ENCODE measurements at regions not wholly inside any gene's neighbourhood (a gene's known extent, or its start where the extent isn't known, plus 50 kb on each side); places are given as distances from the start of the nearest gene placed in this dataset.

DNA sequence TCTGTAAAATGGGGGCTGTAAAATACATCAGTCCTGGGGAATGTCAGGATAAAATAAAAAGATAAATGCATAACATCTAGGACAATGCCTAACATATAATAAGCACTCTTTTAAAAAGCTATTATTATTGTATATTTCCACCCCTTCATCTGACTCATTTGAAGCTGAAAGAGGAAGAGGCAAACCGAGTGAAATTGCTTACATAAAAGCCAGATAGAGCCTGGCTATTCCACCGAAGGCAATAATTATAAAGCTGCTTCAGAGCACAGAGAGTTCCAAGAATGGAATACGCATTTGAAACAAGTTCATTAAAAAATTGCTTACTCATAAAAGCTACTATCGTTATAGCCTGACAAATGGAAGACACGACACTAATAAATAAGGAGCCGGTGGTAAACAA is 186.1 kb upstream of the CAMK1G start:
- DNase-seq (ENCODE audit: low read depth in 2 of 2) = no peak

DNA sequence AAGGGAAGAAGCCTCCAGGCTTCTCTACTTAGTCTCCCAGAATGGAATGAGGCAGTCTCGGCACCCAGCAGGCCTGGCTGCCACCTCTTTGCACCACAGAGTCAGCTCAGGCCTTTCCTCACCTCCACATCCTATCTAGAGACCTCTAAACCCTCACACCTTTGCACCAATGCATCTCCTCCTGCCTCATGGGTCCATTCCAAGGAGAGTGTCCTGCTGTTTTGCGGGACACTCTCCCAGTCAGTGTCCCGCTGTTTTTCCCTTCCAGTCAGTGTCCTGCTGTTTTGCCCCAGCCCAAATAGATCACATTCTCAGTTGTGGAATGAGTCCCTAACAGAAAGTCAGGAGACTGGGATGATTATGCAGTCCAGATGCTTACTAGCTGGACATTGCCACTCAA is 185.6 kb upstream of the CAMK1G start:
- DNase-seq (ENCODE audit: low read depth in 2 of 2) = no peak

DNA sequence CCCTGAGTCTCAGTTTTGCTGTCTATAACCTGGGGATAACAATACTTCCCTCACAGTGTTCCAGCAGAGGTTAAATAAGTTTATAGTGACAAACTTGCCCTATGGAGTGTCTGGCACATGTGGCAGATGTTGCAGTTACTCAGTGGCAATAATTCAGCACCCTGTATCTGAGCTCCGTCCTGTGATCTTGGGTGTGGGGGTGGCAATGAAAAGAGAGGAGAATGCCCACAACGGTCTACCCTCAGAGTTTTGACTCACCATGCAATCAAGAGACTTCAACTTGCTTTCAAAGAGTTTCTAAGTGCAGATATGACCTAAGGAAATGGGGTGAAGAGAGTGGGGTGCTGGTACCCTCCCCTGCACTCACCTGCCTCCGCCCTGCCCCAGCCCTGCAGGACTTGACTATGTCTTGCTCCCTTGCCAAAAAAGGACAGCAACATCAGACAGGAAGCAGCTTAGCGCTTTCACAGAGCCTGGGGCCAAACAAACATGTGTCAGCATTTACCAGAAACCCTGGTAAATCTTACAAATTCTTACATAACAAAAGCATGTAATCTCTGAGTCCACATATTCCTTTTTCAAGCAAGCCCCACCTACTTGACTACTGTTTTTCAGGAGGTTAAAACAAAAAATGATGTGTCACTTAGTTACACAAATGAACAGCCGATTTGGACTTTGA is 185.1 kb upstream of the CAMK1G start:
- DNase-seq (ENCODE audit: low read depth in 2 of 2) = no peak

DNA sequence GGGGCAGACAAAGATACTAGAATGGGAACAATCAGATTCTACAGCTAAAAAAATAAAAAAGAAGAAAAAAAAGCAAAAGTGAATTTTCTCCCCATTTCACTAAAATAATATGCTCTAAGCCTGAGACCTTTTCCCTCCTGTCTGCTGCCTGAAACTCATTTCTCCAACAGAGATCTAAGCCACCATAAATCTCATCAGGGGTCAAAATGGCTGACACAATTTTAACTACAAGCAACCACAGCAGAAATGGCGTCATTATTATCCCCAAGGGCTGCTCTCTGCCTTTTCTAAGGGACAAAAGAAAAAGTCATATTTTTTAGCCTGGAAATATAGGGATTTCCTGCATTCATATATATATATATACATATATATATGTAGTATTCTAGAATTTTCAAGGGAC is 183.7 kb upstream of the CAMK1G start:
- no peak for DNase-seq (ENCODE audit: low read depth in 2 of 2)

DNA sequence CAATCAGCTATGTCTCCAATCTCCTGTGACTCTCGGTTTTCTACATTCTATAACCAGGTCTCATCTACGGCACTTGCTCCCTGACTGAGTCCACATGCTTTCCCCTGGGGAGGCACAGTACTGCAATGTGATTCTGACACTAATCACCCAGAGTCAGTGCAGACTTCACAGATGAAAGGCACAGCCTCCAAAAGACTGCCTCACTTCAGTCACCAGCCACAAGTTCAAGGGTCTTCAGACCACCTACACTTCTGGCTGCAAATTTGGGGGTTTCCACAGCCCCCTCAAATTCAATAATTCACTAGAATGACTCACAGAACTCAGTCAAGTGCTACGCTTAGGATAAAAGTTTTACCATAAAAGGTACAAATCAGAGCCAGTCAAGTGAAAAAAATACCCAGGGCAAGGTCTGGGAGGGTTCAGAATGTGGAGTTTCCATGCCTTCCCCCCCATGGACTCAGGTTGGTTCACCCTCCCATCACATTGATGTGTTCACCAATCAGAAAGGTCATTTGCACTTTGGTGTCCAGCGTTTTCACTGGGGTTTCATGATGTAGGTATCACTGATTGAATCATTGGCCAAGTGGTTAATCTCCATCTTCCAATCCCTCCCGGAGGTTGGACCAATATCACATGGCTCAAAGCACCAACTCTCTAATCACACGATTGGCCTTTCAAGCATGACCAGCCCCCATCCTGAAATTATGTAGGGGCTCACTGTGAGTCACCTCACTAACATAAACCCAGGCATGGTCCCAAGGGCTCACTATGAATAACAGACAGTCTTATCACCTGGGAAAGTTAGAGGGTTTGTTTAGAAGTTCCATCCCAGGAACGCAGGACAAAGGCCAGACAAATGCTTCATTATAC is 182.9 kb upstream of the CAMK1G start:
- DNase-seq (ENCODE audit: low read depth in 2 of 2) = no peak

DNA sequence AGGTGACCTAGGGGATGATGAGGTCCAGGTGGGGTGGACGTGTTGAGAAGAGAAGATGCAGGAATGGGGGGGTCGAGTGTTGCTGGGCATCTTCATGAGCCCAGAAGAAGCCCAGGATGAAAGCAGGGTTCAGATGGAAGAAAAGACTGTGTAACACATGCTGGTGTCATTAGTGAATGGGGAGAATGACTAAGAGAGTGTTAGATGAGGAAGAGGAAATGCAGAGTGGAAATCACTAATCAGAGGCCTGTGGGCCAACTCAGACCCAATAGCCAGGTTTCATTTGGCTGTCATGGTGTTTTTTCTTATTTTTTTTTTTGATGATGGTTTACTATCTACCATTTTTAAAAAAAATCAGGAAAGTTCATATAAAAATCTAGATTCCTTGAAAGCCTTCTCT is 180.8 kb upstream of the CAMK1G start:
- no peak for DNase-seq (ENCODE audit: low read depth in 2 of 2)

DNA sequence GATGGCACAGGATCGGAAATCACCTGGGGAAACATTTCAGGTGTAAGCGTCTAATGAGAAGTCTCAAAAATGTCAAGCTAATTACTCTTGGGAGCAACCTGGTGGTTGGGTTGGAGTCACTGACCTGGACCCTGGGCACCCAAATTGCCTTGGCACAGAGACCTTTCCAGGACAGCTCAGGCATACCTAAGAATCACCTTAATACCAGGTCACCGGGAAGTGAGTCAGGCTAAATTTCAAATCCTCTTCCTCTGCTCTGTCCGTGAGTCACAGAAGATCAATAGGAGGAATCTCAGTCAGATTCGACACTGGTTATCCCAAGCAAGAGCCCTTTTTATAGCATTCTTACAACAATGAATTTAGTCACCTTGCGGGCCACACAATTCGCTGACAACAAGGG is 179.6 kb upstream of the CAMK1G start:
- DNase-seq (ENCODE audit: low read depth in 2 of 2) = no peak

DNA sequence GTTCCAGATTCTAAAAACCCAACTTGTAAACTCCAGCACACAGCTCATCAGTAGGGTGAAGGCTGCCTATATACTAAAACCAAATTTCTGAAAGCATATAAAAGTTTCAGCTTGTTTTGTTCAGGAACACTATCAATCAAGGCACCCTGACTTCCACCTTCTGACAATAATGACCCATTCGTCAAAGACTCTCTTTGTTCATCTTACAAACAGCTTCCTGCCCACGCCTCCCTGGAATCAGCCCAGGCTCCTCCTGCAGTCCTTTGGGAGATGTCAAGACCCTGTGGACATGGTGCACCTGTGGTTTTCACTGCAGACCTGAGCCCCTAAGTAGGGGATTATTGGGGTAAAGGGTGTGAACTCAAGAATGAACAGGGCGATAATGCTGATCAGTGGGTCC is 178.9 kb upstream of the CAMK1G start:
- DNase-seq (ENCODE audit: low read depth in 2 of 2) = no peak

DNA sequence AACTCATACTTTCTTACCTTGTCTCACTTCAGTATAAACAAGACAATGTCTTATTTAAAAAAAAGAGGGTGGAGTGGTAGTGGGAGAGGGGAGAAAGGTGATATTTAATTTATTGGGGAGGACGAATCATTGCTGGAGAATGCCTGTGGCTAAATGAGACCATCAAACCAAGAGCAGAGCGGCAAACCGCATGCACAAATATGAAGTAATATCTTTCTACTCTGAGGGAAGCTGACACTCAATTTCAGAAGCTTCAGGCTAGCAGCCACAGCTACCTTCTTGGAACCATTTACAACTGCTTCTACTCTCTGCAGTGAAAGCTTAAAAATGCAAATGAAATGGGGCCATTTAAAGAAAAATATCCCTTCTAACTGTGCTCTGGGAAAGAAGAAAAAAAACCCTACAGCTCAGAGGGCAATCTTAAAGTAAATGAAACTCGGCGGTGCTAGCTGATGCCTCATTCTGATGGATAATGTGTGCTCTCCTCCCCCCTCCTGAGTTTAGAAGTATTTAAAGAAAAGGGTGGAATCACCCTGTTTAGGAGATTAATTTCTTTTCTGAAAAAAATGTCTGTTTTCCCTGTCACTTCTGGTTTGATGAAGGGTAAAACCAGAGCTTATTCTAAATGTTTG is 178.2 kb upstream of the CAMK1G start:
- no peak for DNase-seq (ENCODE audit: low read depth in 2 of 2)

DNA sequence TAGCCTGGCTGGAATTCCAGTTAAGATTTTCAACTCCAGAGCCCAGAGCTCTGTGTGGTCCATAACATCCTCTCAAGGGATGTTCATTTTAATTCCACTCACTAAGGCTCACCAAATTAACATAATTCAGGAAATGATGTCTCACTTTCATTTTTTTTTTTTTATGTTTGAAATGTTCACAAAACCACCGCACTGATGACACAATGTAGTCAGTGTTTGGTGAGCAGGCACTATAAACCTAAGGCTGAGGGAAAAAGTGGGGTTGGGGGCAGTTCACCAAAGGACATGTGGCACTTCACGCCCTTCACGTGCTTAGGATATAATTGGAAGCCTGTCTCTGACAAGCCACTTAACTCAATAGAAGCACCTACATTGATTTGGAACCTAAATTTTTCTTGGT is 177.3 kb upstream of the CAMK1G start:
- no peak for DNase-seq (ENCODE audit: low read depth in 2 of 2)

DNA sequence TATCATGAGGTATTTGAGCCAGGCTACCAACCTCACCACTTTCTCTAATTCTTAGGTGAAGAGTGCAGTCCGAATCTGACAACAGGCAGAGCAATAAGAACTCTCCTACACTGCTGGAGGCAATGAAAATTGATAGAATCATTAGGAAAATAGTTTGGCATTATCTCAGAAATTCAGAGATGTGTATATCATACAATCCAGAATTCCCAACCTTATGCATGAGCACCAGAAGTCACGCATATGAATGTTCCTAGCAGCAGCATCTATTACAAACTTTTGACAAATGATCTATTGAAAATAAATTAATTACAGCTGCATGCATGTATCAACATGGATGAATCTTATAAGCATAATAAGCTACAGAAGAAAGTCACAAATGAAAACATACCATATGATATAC is 176.9 kb upstream of the CAMK1G start:
- no peak for DNase-seq (ENCODE audit: low read depth in 2 of 2)

DNA sequence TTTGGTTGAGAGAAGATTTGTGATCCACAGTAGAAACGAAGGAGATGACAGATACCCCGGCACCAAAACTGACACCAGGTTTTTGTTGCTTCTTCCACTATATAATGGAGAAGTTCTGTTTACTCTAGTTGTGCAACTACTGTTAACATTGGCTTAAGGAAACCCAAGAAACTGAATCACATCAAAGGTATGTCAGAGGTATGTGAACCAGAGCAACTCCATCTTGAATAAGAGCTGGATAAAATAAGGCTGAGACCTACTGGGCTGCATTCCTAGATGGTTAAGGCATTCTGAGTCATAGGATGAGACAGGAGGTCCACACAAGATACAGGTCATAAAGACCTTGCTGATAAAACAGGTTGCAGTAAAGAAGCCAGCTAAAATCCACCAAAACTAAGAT is 173.7 kb upstream of the CAMK1G start:
- DNase-seq (ENCODE audit: low read depth in 2 of 2) = no peak

DNA sequence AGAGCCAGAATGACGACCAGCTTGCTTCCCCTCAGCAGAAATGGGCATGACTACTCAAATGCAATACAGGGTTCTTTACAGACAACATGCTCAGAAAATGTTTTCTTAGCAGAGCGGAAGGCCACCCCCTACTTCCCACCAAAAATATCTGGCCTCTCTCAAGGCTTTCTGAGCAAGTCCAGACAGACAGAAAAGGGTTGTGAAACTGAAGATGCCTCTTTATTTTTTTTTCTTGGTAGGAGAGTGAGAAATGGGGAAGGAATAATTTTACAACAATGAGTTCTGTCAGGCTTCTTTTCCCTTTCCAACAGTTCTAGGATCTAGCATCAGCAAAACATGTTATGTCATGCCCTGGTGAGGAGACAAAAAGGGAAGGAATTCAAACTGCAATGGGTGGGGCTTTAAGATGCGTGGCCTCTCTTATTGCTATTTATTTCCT is 172.0 kb upstream of the CAMK1G start:
- no peak for DNase-seq (ENCODE audit: low read depth in 2 of 2)

DNA sequence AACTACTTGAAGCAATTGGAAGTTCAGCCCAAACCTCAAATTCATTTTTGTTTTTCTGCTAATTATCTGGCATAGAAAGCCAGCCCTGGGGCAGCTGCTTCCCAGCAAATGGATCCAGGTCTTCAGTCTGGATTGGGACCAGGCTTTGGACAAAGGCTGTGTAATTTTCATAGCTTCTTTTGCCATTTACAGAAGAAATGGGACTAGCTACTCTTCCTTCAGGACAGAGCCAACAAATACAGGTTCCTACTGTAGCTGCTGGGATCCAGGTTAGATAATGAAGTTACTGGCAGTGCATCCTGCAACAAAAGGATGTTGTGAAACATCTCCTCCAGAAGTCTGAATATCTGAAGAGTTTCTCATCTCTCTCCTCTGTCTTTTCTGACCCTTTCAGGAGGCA is 171.5 kb upstream of the CAMK1G start:
- no peak for DNase-seq (ENCODE audit: low read depth in 2 of 2)

DNA sequence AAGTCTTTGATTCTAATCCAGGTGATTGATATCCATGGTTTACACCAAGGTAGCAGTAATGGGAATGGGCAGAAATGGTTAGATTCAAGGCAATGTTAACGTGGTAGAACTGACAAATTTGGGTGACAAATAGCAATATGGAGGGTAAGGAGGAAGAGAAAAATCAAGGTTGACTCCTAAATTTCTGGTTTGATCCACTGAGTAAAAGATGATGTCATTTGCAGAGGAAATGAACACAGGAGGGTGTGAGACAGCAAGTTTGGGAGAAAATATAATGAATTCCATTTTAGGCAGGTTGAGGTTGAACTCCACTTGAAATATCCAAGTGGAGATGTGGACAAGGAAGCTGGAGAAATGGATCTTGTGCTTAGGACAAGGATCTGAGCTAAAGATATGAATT is 170.9 kb upstream of the CAMK1G start:
- DNase-seq (ENCODE audit: low read depth in 2 of 2) = no peak

DNA sequence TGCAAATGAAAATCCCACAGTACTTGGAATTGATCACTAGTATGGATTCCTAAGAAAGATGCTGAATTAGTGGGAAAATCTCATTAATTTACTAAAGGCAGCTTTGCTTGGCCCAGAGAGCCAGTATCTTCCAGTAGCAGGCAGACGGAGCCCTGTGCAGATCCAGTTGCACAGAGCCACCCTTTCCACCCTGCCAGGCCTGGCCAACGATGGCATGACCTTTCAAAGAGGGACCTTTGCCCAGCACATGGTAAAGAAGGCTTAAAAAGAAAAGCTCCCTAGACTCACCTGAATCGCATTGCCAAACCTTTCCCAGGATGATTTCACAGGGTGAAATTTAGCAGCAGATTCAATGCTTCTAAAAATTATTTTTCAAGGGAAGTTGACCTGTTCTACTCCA is 170.5 kb upstream of the CAMK1G start:
- DNase-seq (ENCODE audit: low read depth in 2 of 2) = no peak

DNA sequence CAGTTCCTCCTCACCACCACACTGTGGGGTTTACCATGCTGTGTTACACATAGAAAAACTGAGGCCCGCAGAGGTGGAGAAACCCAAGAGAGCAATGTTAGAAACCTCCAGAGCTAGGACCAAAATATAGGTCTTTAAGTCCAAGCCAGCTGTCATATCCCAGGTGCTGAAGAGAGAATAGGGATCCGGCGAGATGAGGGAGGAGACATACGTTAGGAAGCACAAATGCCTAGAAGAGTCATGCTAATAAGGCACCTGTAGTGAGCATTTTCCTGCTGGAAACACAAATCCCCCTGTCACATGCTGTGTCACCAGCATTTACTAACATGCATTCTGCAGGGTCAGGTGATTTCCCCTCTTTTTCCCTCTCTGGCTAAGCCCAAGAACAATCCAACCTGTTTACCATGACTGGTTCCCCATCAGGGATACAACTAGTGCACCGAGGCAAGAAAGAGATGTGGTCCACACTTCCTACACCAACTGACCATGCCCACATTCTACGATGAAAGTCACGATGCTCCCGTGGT is 168.6 kb upstream of the CAMK1G start:
- DNase-seq (ENCODE audit: low read depth in 2 of 2) = no peak

DNA sequence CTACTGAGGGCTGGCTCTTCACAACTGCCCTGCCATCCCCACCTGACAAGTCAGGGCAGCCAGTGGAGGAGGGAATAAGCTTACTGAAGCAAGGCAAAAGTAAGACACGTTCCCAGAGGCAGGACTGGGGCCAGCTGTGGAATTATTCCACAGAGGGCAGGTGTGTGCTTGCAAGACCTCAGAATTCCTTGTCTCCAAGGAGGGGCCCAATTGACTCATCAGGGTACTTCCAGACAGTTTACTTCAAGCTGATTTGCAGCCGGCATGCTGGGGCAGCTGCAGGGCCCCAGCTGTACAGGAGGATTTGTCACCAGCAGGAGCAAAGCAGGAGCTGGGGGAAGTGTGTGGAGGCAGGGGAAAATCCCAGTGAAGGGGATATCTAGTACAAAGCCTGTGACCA is 167.5 kb upstream of the CAMK1G start:
- DNase-seq (ENCODE audit: low read depth in 2 of 2) = no peak

DNA sequence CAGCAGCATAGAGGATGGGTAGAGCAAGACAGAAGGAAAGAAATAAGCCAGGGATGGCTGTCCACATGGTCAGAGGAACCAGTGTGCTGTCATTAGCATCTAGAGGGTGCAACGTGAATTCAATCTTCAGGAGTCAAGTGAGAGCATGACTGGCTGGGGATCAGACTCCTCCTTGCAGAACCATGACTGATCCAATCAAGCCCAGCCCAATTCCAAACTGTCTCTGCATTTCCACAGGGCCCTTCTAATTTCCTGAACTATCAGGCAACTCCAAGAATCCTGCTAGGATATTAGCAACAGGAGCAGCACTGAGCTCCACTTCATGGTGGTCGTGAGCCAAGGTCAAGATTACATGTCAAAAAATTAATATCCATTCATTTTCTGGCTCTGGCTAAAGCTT is 166.8 kb upstream of the CAMK1G start:
- DNase-seq (ENCODE audit: low read depth in 2 of 2) = no peak

DNA sequence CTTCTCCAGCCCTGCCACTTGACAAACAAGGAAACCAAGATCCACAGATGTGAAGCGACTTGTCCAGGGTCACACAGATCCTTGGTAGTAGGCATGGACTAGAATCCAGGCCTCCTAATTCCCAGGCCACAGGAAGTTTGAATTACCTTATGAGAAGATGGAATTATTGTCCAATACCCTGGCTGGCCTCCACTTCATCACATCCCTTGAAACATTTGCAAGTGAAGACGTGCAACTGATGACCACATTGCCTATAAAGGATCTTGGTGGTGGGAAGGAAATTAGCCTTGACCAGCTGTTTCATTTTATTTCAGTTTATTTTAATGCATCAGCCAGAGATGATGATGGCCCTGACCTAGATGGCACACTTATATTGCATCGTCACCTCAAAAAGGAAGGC is 165.8 kb upstream of the CAMK1G start:
- DNase-seq (ENCODE audit: low read depth in 2 of 2) = no peak

DNA sequence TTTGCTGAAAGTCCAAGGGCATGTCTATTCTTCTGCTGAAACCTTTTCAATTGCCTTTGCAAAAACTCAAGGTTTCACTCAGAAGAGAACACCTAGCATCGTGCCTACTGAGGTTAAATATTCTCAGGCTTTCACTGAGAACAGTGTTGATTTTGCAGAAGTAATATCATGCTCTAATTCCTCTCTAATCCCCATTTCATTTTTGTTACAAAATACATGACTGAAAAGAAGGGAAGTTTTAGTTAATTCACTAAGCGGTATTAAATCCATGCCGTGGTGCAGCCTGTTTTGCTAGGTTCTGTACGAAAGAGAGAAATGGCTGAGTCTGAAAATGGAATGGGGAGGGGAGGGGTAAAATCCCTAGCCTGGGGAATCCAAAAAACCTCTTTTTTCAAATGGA is 163.2 kb upstream of the CAMK1G start:
- no peak for DNase-seq (ENCODE audit: low read depth in 2 of 2)

DNA sequence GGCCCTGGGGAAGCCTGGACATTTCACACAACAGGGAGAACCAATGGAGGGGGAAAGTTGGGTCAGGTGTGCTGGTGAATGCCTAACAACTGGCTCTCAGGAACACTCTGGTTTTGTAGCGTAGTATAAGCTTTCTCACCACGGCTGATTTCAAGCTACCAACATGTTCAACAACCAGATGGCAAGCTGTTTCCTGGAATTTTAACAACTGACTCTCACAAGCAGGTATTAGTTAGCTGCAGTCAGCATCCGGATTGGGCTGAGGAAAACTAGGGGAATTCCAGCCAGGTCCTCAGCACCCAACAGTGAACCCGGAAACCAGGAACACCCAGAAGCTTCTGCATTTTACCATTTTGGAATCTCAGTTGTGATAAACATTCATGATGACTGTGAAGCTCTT is 162.3 kb upstream of the CAMK1G start:
- no peak for DNase-seq (ENCODE audit: low read depth in 2 of 2)
